Esophagus muscularis mucosa (tissue), 4 donors: ENCODE measurements at regions not wholly inside any gene's neighbourhood (a gene's known extent, or its start where the extent isn't known, plus 50 kb on each side); places are given as distances from the start of the nearest gene placed in this dataset.

Experiments
- DNase-seq: peaks from one replicate; pipeline ENCODE4 v3.0.0-alpha.2; 2017; ENCODE audit errors: extremely low spot score
- H3K27ac ChIP-seq, 4 donors: fragments of 200-600 bp; sonication (generic); replicated peaks in 1 of 4; 1 replicate in 3 of 4; 2 replicates in 1 of 4; pipeline ENCODE4 v1.5.1; 2016 to 2019; ENCODE audit warnings: mild to moderate bottlenecking in 1 of 4
- H3K27me3 ChIP-seq, 4 donors: fragments of 200-600 bp; sonication (generic); one replicate each; pipeline versions ENCODE4 v1.5.1 to v1.6.0; 2016 to 2019
- H3K36me3 ChIP-seq, 4 donors: fragments of 200-600 bp; sonication (generic); one replicate each; pipeline ENCODE4 v1.5.1; 2016 to 2019
- H3K4me1 ChIP-seq, 4 donors: fragments of 200-600 bp; sonication (generic); one replicate each; pipeline ENCODE4 v1.5.1; 2016 to 2019
- H3K4me3 ChIP-seq, 4 donors: fragments of 200-600 bp; sonication (generic); 1 replicate in 2 of 4; 2 replicates in 2 of 4; pipeline ENCODE4 v1.5.1; 2016 to 2019; ENCODE audit warnings: mild to moderate bottlenecking in 4 of 4, moderate library complexity in 1 of 4
- H3K9me3 ChIP-seq, 4 donors: fragments of 200-600 bp; sonication (generic); 1 replicate in 3 of 4; 2 replicates in 1 of 4; pipeline ENCODE4 v1.5.1; 2016 to 2019
- EP300 ChIP-seq: sonication (generic); formaldehyde crosslinking; IDR thresholded peaks from one replicate; pipeline ENCODE4 v1.6.1; 2017; ENCODE audit warnings: antibody characterized with exemption
- POLR2A ChIP-seq: fragments of 450-650 bp; IDR thresholded peaks from one replicate; pipeline ENCODE4 v1.6.1; 2017; ENCODE audit warnings: antibody characterized with exemption, moderate library complexity, mild to moderate bottlenecking, low read depth
- POLR2AphosphoS5 ChIP-seq, 2 donors: sonication (generic); formaldehyde crosslinking; IDR thresholded peaks; one replicate each; pipeline ENCODE4 v1.6.1; 2017; ENCODE audit warnings: antibody characterized with exemption in 2 of 2
- WGBS: methylation state at CpG from one replicate; pipeline ENCODE4 v1.1.5; 2018; 5-methylcytosine and 5-hydroxymethylcytosine counted together
- intact Hi-C: fragments of 100-400 bp; cut with DNase I; formaldehyde crosslinking; loops from one replicate; pipeline ENCODE4 v1.15.1; 2023
- TF ChIP-seq, protein P1 (sequence below), 3 experiments: fragments of 200-600 bp in 2 of 3; fragments of 450-650 bp in 1 of 3; sonication (generic) in 2 of 3; IDR thresholded peaks; one replicate each; pipeline ENCODE4 v1.5.1; 2017 to 2019; ENCODE audit warnings: antibody characterized with exemption in 3 of 3, mild to moderate bottlenecking in 2 of 3, moderate library complexity in 1 of 3

DNA sequence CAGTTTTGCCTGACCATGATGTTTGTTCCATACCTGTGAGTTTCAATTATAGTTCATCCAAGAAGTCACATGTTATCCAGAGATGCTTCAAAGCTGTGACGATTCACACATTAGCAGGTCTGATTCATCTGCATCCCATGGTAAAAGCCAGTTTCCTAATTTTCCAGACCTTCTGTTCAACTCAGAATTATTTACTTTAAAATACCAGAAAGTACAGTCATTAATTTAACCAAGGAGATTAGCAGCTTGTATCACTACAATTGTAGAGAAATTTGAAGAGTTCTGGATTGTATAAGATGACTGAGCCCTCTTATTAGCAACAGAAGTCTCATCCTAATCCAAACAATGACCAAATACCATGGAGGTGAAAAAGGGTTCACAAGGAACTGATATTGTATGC, 76.1 kb upstream of the THBS1 start:
- peak overlapping the region; percentile 23 to 70 (median 56) for H3K27ac ChIP-seq
- WGBS = 63% methylated on average over 1 of the region's 1 CpG
- H3K4me3 ChIP-seq = no peak overlapping the region
- H3K27me3 ChIP-seq = no peaks in the 10 kb centered on the region
- intact Hi-C loops = loop anchor here (10.0 kb wide), 1 partner anchor 330 kb away; no protein-coding TSS in a partner anchor
- H3K36me3 ChIP-seq = no peaks in the 10 kb centered on the region
- H3K4me1 ChIP-seq = peaks cover 0 to 34% (median 29%) of the 10 kb centered on the region in 4 donors
- no peak for TF ChIP-seq EP300
- TF ChIP-seq POLR2A = no peak
- peak in 1 of 2 donors; percentile 55 for TF ChIP-seq POLR2AphosphoS5 (IDR thresholded peaks at IDR 0.05)
- TF ChIP-seq, protein P1, sequence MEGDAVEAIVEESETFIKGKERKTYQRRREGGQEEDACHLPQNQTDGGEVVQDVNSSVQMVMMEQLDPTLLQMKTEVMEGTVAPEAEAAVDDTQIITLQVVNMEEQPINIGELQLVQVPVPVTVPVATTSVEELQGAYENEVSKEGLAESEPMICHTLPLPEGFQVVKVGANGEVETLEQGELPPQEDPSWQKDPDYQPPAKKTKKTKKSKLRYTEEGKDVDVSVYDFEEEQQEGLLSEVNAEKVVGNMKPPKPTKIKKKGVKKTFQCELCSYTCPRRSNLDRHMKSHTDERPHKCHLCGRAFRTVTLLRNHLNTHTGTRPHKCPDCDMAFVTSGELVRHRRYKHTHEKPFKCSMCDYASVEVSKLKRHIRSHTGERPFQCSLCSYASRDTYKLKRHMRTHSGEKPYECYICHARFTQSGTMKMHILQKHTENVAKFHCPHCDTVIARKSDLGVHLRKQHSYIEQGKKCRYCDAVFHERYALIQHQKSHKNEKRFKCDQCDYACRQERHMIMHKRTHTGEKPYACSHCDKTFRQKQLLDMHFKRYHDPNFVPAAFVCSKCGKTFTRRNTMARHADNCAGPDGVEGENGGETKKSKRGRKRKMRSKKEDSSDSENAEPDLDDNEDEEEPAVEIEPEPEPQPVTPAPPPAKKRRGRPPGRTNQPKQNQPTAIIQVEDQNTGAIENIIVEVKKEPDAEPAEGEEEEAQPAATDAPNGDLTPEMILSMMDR (IDR thresholded peaks at IDR 0.05) = no peak
- peak; percentile 42 for DNase-seq
- H3K9me3 ChIP-seq = no peaks in the 10 kb centered on the region

DNA sequence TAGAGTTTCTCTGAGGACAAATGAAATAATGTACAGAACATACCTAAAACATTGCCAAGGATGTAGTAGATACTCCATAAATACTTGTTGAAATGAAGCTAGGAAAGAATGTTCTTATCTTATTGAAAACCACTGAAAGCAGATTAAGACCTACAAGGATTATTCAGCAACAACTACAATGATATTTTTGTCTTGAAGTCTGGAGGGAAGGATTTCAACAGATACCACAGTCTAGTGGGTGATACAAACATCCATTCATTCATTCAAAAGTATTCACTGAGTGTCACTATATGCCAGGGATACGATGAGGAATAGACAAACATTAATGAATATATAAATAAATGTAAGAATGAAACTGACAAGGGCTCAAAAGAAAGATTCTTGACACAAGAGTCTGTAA, 74.7 kb upstream of the THBS1 start:
- Histone ChIP-seq H3K27ac (no peak overlapping the region), H3K4me3 (no peak overlapping the region), H3K9me3 (no peaks in the 10 kb centered on the region), H3K27me3 (no peaks in the 10 kb centered on the region), H3K4me1 (peaks cover 0 to 44% (median 35%) of the 10 kb centered on the region in 4 donors), H3K36me3 (no peaks in the 10 kb centered on the region)
- intact Hi-C loops = loop anchor here (10.0 kb wide), 1 partner anchor 331 kb away; no protein-coding TSS in a partner anchor
- TF ChIP-seq EP300 (no peak), POLR2AphosphoS5 (IDR thresholded peaks at IDR 0.05) (no peak), POLR2A (no peak)
- TF ChIP-seq, protein P1 (IDR thresholded peaks at IDR 0.05) = no peak
- DNase-seq = no peak
- 59% methylated on average over 1 of the region's 1 CpG for WGBS

DNA sequence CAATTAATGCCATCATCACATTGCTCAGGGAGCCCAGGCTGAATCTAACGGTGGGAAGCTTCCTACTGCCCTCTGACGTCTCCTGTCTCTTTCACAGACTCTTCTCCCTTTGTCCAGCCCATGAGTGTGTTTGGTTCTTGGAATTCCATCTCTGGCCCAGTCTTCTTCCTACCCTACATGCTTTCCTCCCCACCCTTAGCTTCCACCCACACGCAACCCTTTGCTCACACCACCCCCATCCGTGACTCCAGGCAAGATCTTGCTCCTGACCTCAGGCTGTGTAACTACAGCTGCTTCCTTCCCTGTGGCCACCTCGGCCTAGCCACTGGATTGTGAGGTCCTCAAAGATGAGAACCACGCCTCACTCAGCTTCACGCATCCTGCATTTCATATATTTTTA, 72.3 kb upstream of the THBS1 start:
- Histone ChIP-seq H3K36me3 (no peaks in the 10 kb centered on the region), H3K4me1 (peaks cover 6 to 43% (median 41%) of the 10 kb centered on the region in 4 donors), H3K27ac (no peak overlapping the region), H3K4me3 (no peak overlapping the region), H3K9me3 (no peaks in the 10 kb centered on the region), H3K27me3 (no peaks in the 10 kb centered on the region)
- TF ChIP-seq EP300 (no peak), POLR2A (no peak), POLR2AphosphoS5 (IDR thresholded peaks at IDR 0.05) (no peak)
- TF ChIP-seq, protein P1 (IDR thresholded peaks at IDR 0.05) = no peak
- intact Hi-C loops = loop anchor here (10.0 kb wide), 1 partner anchor 334 kb away; no protein-coding TSS in a partner anchor
- peak; percentile 70 for DNase-seq
- WGBS = 74% methylated on average over 7 of the region's 7 CpGs

DNA sequence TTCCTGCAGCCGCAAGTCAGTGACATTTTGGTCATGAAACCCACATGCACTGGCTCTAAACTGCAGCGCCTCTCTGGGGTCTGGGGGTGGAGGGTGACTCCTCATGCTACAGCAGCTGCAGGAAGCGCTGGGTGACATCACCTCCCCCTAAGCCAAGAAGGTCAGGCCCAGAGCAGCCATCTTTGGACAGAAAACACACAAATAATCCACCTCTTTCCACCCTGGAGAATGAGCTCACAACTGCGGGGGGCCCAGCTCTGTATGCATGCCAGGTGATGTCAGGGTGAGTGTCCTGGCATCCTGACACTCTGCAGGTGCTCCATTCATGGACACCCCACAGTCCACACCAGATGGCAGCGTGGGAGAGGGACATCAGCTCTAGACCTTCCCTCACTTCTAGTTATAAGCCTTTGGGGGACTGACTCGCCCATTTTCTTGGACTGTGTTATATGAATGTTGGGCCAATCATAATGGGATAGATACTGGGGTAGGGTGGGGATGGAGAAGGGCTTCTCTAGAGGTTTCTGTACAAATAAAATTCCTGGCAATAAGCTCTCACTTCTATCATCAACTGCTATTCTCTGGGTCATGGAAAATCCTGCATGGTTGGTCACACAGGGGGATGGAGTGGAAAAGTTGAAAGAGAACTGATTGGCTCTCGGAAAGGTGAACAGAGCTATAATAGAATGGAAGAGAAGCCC, 70.7 kb upstream of the THBS1 start:
- 88% methylated on average over 6 of the region's 7 CpGs for WGBS
- DNase-seq = no peak
- H3K27me3 ChIP-seq = no peaks in the 10 kb centered on the region
- peaks cover 6 to 29% (median 28%) of the 10 kb centered on the region in 4 donors for H3K4me1 ChIP-seq
- H3K4me3 ChIP-seq = no peak overlapping the region
- TF ChIP-seq, protein P1 (IDR thresholded peaks at IDR 0.05) = no peak
- no peaks in the 10 kb centered on the region for H3K9me3 ChIP-seq
- intact Hi-C loops = no loop called here
- no peak overlapping the region for H3K27ac ChIP-seq
- H3K36me3 ChIP-seq = no peaks in the 10 kb centered on the region
